ENCODE measurements at regions not wholly inside any gene's neighbourhood (a gene's known extent, or its start where the extent isn't known, plus 50 kb on each side); places are given as distances from the start of the nearest gene placed in this dataset.

DNA sequence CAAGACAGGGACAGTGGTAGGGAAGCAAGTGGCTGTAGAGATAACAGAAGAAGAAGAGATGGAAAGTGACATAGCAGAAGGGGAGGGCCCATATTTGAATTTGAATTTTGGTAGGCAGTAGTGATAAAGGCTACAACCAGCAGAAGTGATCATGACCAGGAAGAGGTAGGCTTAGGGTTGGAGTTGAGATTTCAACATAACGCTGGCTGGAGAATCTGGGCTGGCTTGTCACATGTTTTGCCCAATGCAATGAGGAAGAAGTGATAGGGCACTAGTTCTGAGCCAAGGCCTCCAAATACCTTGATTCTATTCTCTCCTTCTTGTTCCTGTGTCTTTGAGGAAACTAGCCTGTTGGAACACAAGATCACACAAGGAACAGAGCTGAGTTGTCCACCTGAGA lies 69.4 kb downstream of the SCG2 start:
- no peak overlapping the region for H3K27ac ChIP-seq (ENCODE audit: low read length in 2 of 2)
- no peak overlapping the region for H2AFZ ChIP-seq (ENCODE audit: insufficient read depth, low read depth, low read length, poor library complexity, severe bottlenecking)
- POLR2A ChIA-PET, result no interaction called here
- no peaks in the 10 kb centered on the region for H3K4me1 ChIP-seq (ENCODE audit: control insufficient read depth in 2 of 2, insufficient read depth in 2 of 2, low read length in 2 of 2)
- no peaks in the 10 kb centered on the region for H3K27me3 ChIP-seq (replicated peaks in 1 of 4; ENCODE audit: control extremely low read depth in 1 of 4, control insufficient read depth in 3 of 4, insufficient read depth in 4 of 4, low read length in 3 of 4)
- no peak overlapping the region for H3K4me2 ChIP-seq (replicated peaks; ENCODE audit: low read depth, low read length, poor library complexity, severe bottlenecking)
- no peak overlapping the region for H3K4me3 ChIP-seq (ENCODE audit: control extremely low read depth in 1 of 5, extremely low read depth in 1 of 5, insufficient read depth in 1 of 5, low read depth in 2 of 5, low read length in 4 of 5)
- Mint-ChIP-seq H3K27ac (no peak overlapping the region), H3K4me1 (no peaks in the 10 kb centered on the region), H3K9me3 (ENCODE audit: insufficient read depth) (no peaks in the 10 kb centered on the region), H3K27me3 (peaks cover 10% of the 10 kb centered on the region), H3K4me3 (no peak overlapping the region)
- 100% methylated on average over 1 of the region's 1 CpG for WGBS (ENCODE audit: insufficient coverage)
- H3K36me3 ChIP-seq (replicated peaks in 1 of 2; ENCODE audit: control extremely low read depth in 1 of 2, control insufficient read depth in 1 of 2, extremely low read depth in 1 of 2, insufficient read depth in 2 of 2, low read length in 1 of 2), result no peaks in the 10 kb centered on the region
- H4K20me1 ChIP-seq (ENCODE audit: control insufficient read depth, insufficient read depth, low read length, poor library complexity, severe bottlenecking), result no peaks in the 10 kb centered on the region
- no peak for ATAC-seq (ENCODE audit: low read depth)
- H3K9me3 ChIP-seq (ENCODE audit: control extremely low read depth in 1 of 3, control insufficient read depth in 2 of 3, insufficient read depth in 1 of 3, low read length in 2 of 3), result peaks cover 0 to 4% (median 0%) of the 10 kb centered on the region in 3 donors
- no peak for DNase-seq
- no peak overlapping the region for H3K9ac ChIP-seq (ENCODE audit: low read length)
- intact Hi-C loops (cut with micrococcal nuclease), result no loop called here
- CTCF ChIA-PET, result no interaction called here
- H3K79me2 ChIP-seq (ENCODE audit: control insufficient read depth, insufficient read depth, low read length), result no peaks in the 10 kb centered on the region
- TF ChIP-seq, protein P1, sequence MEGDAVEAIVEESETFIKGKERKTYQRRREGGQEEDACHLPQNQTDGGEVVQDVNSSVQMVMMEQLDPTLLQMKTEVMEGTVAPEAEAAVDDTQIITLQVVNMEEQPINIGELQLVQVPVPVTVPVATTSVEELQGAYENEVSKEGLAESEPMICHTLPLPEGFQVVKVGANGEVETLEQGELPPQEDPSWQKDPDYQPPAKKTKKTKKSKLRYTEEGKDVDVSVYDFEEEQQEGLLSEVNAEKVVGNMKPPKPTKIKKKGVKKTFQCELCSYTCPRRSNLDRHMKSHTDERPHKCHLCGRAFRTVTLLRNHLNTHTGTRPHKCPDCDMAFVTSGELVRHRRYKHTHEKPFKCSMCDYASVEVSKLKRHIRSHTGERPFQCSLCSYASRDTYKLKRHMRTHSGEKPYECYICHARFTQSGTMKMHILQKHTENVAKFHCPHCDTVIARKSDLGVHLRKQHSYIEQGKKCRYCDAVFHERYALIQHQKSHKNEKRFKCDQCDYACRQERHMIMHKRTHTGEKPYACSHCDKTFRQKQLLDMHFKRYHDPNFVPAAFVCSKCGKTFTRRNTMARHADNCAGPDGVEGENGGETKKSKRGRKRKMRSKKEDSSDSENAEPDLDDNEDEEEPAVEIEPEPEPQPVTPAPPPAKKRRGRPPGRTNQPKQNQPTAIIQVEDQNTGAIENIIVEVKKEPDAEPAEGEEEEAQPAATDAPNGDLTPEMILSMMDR (IDR thresholded peaks at IDR 0.05), result no peak

DNA sequence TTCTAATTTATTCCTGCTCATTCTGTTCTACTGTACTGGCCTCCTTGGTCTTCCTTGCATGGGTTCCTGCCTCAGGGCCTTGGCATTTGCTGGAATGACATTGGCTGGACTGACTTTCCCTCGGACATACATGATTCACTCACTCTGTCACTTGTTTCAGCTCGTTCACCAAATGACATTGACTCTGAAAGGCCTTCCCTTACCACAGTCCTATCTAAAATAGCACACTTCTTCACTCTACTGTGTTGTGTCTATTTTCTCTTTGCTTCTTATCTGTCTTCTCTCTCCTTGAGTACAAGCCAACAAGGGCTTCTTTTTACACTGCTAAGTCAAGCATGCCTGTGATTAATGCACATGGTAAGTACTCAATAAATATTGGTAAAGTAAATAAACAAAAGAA lies 65.6 kb downstream of the SCG2 start:
- Mint-ChIP-seq H3K27me3 (peaks cover 4% of the 10 kb centered on the region), H3K4me3 (no peak overlapping the region), H3K4me1 (no peaks in the 10 kb centered on the region), H3K9me3 (ENCODE audit: insufficient read depth) (no peaks in the 10 kb centered on the region), H3K27ac (no peak overlapping the region)
- Histone ChIP-seq H4K20me1 (ENCODE audit: control insufficient read depth, insufficient read depth, low read length, poor library complexity, severe bottlenecking) (no peaks in the 10 kb centered on the region), H3K36me3 (replicated peaks in 1 of 2; ENCODE audit: control extremely low read depth in 1 of 2, control insufficient read depth in 1 of 2, extremely low read depth in 1 of 2, insufficient read depth in 2 of 2, low read length in 1 of 2) (no peaks in the 10 kb centered on the region), H3K79me2 (ENCODE audit: control insufficient read depth, insufficient read depth, low read length) (no peaks in the 10 kb centered on the region), H3K9me3 (ENCODE audit: control extremely low read depth in 1 of 3, control insufficient read depth in 2 of 3, insufficient read depth in 1 of 3, low read length in 2 of 3) (no peaks in the 10 kb centered on the region), H3K4me1 (ENCODE audit: control insufficient read depth in 2 of 2, insufficient read depth in 2 of 2, low read length in 2 of 2) (no peaks in the 10 kb centered on the region), H3K4me3 (ENCODE audit: control extremely low read depth in 1 of 5, extremely low read depth in 1 of 5, insufficient read depth in 1 of 5, low read depth in 2 of 5, low read length in 4 of 5) (no peak overlapping the region), H3K4me2 (replicated peaks; ENCODE audit: low read depth, low read length, poor library complexity, severe bottlenecking) (no peak overlapping the region), H3K27ac (ENCODE audit: low read length in 2 of 2) (no peak overlapping the region), H3K9ac (ENCODE audit: low read length) (no peak overlapping the region), H2AFZ (ENCODE audit: insufficient read depth, low read depth, low read length, poor library complexity, severe bottlenecking) (no peak overlapping the region), H3K27me3 (replicated peaks in 1 of 4; ENCODE audit: control extremely low read depth in 1 of 4, control insufficient read depth in 3 of 4, insufficient read depth in 4 of 4, low read length in 3 of 4) (no peaks in the 10 kb centered on the region)
- intact Hi-C loops (cut with micrococcal nuclease), result no loop called here
- ATAC-seq (ENCODE audit: low read depth) (no peak), DNase-seq (no peak)
- 63% methylated on average over 2 of the region's 2 CpGs for WGBS (ENCODE audit: insufficient coverage)
- ChIA-PET CTCF (no interaction called here), POLR2A (no interaction called here)
- TF ChIP-seq, protein P1 (IDR thresholded peaks at IDR 0.05), result no peak
- no peak for TF ChIP-seq EZH2 (IDR thresholded peaks at IDR 0.05; ENCODE audit: borderline replicate concordance, insufficient read depth, low read depth, low read length, poor library complexity, severe bottlenecking)

Data from B cell (primary cell).